ENCODE measurements at regions not wholly inside any gene's neighbourhood (a gene's known extent, or its start where the extent isn't known, plus 50 kb on each side); places are given as distances from the start of the nearest gene placed in this dataset.

DNA sequence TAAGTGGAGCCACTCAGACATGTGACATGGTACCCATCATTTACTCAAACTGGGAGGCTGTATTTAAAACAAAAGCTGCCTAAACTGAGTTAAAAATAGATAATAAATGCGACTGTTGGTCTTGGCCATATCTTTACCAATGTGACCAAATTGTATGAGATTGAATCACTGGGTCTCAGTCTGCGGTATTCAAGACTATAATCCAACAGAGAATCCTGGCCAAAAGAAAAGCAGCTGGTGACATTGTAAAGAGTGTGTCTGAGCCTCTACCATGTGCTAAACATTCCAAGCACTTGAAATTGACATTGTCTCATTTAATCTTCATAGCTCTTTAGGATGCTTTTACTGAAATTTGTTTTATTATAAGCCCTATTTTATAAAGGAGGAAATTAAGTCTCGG lies 282.6 kb downstream of the ZNF608 start:
- no peak for DNase-seq (ENCODE audit: low spot score)

GRCh38 chr5:124462751-124463150 lies 283.7 kb downstream of the ZNF608 start:
- DNase-seq (ENCODE audit: low spot score), result no peak

DNA sequence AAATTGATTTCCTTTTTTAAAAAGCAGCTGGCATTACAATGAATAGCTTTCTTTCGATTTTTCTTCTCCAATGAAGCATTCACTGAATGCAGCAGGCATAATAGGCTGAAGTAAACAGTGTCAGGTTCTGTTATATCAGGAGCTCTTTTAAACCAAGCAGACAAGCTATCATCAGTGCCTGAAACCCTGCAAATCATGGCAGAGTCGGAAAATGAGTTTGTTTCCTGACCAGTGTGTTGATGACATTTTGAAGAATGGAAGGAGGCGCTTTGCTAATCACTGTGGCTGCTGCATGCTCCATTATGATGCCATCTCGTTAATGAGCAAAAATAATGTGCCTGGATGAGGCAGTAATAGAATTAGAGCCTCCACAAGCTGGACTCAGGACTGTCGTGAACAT lies 284.5 kb downstream of the ZNF608 start:
- no peak for DNase-seq (ENCODE audit: low spot score)

DNA sequence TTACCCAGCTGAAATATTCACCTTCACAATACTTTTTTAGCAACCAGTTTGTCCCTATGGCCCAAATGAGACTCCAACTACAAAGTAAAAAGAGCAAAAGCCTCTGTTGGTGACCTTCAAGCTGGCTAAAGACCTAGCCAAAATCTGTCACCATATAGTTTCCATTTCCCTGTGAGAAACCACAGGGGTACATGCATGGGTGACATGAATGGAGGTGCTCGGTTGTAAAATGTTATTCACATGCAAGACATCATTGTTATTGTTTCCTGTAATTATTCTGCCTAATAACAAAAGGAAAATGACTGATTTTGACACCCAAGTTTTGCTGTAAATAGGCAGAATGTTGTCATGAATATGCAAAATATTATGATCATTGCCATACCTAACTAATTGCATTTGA lies 285.3 kb downstream of the ZNF608 start:
- no peak for DNase-seq (ENCODE audit: low spot score)

DNA sequence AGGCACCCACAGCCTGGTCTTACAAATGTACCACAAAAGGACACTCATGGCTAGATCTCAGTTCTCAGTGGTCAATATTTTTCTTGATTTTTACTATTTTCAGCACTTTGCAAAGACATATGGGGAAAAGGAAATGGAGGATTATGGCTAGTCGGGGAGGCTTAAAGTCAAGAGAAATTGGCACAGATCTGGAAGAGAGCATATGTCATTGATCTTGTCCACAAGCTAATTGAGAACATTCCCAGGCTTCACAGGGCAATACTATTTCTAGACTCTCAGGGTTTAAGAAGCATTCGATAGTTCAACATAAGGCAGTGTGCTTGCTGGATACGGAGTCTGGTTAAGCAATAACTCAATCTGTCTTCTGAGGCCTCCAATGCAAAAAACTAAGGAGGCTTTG lies 285.8 kb downstream of the ZNF608 start:
- DNase-seq (ENCODE audit: low spot score), result no peak

DNA sequence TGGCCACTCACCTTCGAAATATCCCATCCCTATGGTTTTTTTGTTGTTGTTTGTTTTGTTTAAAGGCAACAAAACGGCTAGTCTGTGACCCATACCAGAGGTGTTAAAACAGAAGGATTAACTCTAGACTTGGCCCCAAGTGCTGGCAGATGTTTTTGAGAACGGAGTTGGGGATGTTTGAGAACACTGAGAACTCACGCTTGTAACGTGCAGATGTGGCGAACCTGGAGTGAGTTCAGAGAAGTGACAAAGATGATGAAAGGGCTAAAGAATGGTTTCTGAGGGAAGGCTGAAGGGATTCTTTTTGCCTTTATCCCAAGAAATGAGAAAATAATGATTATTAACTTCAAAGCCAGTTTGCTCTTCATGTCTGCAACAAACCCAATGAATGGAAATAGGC lies 286.5 kb downstream of the ZNF608 start:
- DNase-seq (ENCODE audit: low spot score), result no peak

DNA sequence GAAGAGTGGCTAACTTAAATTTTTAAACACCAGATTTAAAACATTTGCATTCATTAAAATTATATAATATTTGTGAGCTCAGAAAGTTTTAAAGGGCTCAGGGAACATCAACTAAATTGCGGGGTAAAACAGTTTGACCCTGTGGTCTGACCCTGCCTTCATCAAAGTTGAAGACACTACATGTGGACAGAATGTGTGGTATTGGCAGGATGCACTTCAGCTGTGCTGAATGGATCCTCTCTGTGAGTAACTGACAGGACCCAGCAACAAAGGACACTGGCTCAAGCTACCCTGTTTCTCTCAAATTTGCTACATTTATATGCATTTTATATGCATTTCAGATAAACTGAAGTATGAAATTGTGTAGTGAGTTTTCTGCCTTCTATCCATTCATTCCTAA lies 288.5 kb downstream of the ZNF608 start:
- no peak for DNase-seq (ENCODE audit: low spot score)

GRCh38 chr5:124457101-124457500 lies 289.3 kb downstream of the ZNF608 start:
- DNase-seq (ENCODE audit: low spot score), result no peak

GRCh38 chr5:124456249-124456648 lies 290.2 kb downstream of the ZNF608 start:
- no peak for DNase-seq (ENCODE audit: low spot score)

DNA sequence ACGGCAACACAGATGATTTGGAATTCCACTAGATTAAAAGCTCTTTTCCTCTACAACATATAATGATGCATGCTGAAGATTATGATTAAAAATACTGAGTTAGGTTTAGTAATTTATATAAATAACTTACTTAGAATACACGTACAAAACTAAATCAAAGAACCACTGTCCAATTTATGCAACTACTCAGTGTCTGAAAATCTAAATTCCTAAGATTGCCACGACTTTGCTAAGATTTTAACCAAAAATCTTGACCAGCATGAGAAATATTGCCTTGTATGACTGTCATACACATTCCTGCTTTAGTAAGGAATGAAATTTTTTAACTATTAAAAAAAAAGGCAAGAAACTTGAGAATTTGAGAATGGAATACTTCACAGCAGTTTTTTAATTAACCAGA lies 292.4 kb downstream of the ZNF608 start:
- DNase-seq (ENCODE audit: low spot score), result no peak

GRCh38 chr5:124453221-124454051 lies 293.0 kb downstream of the ZNF608 start:
- DNase-seq (ENCODE audit: low spot score), result no peak

- no peak for DNase-seq (ENCODE audit: low spot score)
Measured at GRCh38 chr5:124452412-124452811, 294.0 kb downstream of the ZNF608 start.

DNA sequence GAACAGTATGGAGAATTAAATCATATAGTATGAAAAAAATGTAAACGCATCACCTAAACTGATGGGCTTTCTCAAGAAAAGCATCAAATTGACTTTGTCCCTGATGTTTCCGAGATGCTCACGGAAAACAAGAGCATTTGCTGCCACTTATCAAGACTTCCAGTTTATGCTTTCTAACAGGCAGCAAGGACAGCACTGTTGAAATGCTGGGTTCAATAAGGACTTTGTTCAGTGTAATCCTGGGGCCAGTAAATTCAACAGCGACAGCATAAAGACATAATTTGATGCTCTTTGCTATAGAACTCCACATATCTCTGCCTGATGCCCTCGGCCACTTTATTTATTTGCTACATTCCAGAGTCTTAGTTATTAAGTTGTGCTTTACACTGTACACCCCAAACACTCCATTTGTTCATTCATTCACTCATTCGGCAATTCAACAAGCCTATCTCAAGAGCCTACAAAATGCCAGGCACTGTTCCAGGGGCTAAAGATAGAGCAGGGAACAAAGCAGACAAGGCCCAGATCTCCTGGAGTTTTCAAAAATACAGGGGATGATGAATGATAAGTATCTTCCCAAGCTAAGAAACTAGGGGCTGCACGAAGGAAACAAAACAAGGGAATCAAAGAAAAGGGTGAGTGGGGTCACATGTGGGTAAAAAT lies 294.6 kb downstream of the ZNF608 start:
- no peak for DNase-seq (ENCODE audit: low spot score)

- DNase-seq (ENCODE audit: low spot score), result no peak
Measured at GRCh38 chr5:124446120-124446519, 300.3 kb downstream of the ZNF608 start.

- DNase-seq (ENCODE audit: low spot score), result no peak
Measured at GRCh38 chr5:124445070-124445619, 301.3 kb downstream of the ZNF608 start.

DNA sequence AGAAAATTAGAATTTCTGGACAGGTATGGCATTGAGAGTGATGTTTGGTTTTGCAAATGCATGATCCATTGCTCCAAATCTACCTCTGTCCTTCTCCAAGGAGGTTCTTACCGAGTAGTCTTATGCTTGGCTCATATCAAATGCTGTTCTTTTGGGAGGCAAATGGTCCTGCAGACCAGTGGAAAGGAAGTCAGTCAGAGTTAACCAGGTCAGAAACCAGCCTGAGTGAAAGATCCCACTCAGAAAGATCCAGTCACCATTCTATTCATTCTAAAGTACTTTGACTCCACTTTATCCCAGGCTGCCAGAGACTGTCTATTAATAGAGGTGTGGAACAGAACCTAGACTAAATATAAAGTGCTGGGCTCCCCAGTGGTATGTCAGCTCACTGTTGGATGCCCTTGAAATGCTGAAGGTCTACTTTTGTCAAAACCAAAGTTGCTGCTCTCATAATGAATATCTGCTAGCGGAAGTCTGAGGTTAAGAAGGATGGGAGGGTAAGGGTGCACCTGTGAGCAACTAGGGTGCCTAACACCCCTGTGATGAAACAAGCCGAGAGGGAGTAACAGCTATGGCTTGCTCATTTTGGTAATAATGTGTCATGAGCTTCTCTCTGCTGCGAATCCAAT lies 302.2 kb downstream of the ZNF608 start:
- DNase-seq (ENCODE audit: low spot score), result no peak

- DNase-seq (ENCODE audit: low spot score), result no peak
Measured at GRCh38 chr5:124440471-124440870, 306.0 kb downstream of the ZNF608 start.

DNA sequence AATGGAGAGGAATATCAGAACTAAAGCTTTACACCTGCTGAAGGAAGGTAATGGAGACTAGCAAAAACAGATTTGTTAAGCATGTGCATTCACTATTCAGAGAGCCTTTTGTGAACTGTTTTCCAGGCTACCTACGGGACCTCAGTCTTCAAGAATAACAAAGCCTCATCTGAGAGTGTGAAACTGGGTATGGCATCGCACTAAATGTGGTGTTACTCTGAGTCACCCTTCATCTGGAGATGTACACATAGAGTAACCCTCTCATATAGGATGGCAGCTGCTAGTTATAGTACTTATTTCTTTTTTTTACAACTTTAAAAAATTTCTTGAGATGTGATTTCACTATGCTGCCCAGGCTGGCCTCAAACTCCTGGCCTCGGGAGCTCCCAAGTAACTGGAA lies 306.8 kb downstream of the ZNF608 start:
- DNase-seq (ENCODE audit: low spot score), result no peak

GRCh38 chr5:124438903-124439281 lies 307.5 kb downstream of the ZNF608 start:
- DNase-seq (ENCODE audit: low spot score), result peak; percentile 25

DNA sequence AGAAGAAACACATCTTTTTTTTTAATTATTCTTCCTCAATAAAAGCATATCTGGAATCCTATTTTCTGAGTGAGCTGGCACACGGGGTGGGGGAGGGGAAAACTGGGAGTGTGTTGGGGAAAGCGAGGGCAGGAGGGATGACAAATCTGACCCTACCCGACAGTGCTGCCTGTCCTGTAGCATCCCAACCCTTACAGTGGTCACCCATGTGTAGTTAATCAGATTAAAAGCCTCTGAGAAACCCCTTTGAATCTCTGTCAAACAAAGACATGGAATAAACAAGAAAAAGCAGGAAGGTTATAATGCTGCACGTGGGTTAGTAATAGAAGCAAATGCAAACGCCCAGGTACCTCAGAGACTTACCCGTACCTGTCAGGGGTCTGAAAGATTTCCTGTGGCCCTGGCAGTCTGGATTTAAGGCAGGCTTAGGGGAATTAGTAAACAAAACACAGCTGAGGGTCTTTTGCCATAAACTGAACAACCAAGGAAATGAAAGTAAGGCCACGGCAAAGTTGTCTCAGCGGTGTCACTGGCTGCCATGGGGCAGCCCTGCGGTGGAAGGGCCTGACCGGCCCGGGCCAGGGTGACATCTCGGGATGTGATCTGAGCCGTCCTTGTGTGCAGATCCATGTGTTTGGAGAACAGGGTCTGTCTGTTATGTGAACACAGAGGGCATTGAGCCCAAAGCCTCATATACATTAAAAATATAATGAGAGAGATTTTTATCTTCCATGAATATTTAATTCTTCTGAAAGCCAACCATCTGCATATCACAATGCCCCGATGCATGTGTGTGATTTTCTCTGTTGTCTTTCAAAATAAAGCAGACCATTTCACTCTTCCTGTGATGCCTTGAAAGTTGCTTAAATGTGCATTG lies 308.2 kb downstream of the ZNF608 start:
- no peak for DNase-seq (ENCODE audit: low spot score)

- DNase-seq (ENCODE audit: low spot score), result peak; percentile 9
Measured at GRCh38 chr5:124436294-124436693, 310.1 kb downstream of the ZNF608 start.

- no peak for DNase-seq (ENCODE audit: low spot score)
Measured at GRCh38 chr5:124433170-124433569, 313.3 kb downstream of the ZNF608 start.
